Psoas muscle (tissue), 7 donors: ENCODE measurements at regions not wholly inside any gene's neighbourhood (a gene's known extent, or its start where the extent isn't known, plus 50 kb on each side); places are given as distances from the start of the nearest gene placed in this dataset.

Experiments
- ATAC-seq, 4 donors: fragments of 200-7000 bp; cut with Tn5 transposase; one replicate each; pipeline ENCODE4 v1.9.1; 2020; ENCODE audit warnings: moderate library complexity in 3 of 4, mild to moderate bottlenecking in 2 of 4
- DNase-seq, 2 donors: peaks; one replicate each; pipeline ENCODE4 v3.0.0-alpha.2; 2020
- H3K27ac ChIP-seq: fragments of 200-600 bp; one replicate; pipeline ENCODE4 v1.8.0; 2022
- H3K27me3 ChIP-seq, 3 donors: fragments of 200-600 bp in 1 of 3; one replicate each; pipeline versions ENCODE4 v1.6.1 to v1.8.0; 2013 to 2022; ENCODE audit warnings: low read length in 2 of 3, mild to moderate bottlenecking in 2 of 3, moderate library complexity in 1 of 3; ENCODE audit not compliant: insufficient read depth in 3 of 3
- H3K36me3 ChIP-seq, 2 donors: fragments of 200-600 bp in 1 of 2; one replicate each; pipeline versions ENCODE4 v1.6.1 to v1.8.0; 2013 to 2022; ENCODE audit warnings: low read depth in 1 of 2, mild to moderate bottlenecking in 1 of 2, moderate library complexity in 1 of 2; ENCODE audit not compliant: insufficient read depth in 1 of 2
- H3K4me1 ChIP-seq: fragments of 200-600 bp; one replicate; pipeline ENCODE4 v1.8.0; 2022
- H3K4me3 ChIP-seq: fragments of 200-600 bp; one replicate; pipeline ENCODE4 v1.8.0; 2022; ENCODE audit warnings: mild to moderate bottlenecking
- H3K9me3 ChIP-seq: fragments of 200-600 bp; one replicate; pipeline ENCODE4 v1.8.0; 2022
- CTCF ChIP-seq: fragments of 200-600 bp; IDR thresholded peaks from one replicate; pipeline ENCODE4 v1.8.0; 2022; ENCODE audit warnings: antibody characterized with exemption
- WGBS, 3 donors: extraction: QIAGEN DNeasy Blood & Tissue Kit; methylation state at CpG; one replicate each; pipeline versions ENCODE4 v1.1.6 to v1.1.7; 2013; 5-methylcytosine and 5-hydroxymethylcytosine counted together
- intact Hi-C, 2 donors: fragments of 100-400 bp; cut with DNase I; formaldehyde crosslinking; loops; one replicate each; pipeline versions ENCODE4 v1.11.0 to v1.14.2; 2022
- donor health status: healthy with polysubstance abuse.
- donor health status: DM: no; HTN: no; CAD: no; lungs with moderate emphysema.
- donor health status: Bipolar disorder and iron deficiency.
- donor health status: healthy.
- donor health status: DM: yes; HTN: yes; CAD: no.
- donor health status: DM: no; HTN: no; CAD: no.
- donor health status: DM: yes; HTN: yes; CAD: no.

GRCh38 chr4:28232376-28232775 is 1371.7 kb downstream of the STIM2 start:
- no peaks in the 10 kb centered on the region for H3K4me1 ChIP-seq
- H3K36me3 ChIP-seq = no peaks in the 10 kb centered on the region
- H3K27me3 ChIP-seq = no peaks in the 10 kb centered on the region
- no peak for ATAC-seq
- 75 to 81% (median 77%) methylated on average over 2 of the region's 2 CpGs for WGBS, 3 donors
- intact Hi-C loops = no loop called here
- H3K4me3 ChIP-seq = no peak overlapping the region
- TF ChIP-seq CTCF = no peak
- DNase-seq = no peak
- H3K27ac ChIP-seq = no peak overlapping the region
- H3K9me3 ChIP-seq = no peaks in the 10 kb centered on the region

GRCh38 chr4:28232951-28233350 is 1372.3 kb downstream of the STIM2 start:
- intact Hi-C loops = no loop called here
- Histone ChIP-seq H3K27me3 (no peaks in the 10 kb centered on the region), H3K4me1 (no peaks in the 10 kb centered on the region), H3K27ac (no peak overlapping the region), H3K36me3 (no peaks in the 10 kb centered on the region), H3K4me3 (no peak overlapping the region), H3K9me3 (no peaks in the 10 kb centered on the region)
- DNase-seq = no peak
- TF ChIP-seq CTCF = no peak
- WGBS, 3 donors = 76 to 88% (median 85%) methylated on average over 1 of the region's 1 CpG
- ATAC-seq = no peak

DNA sequence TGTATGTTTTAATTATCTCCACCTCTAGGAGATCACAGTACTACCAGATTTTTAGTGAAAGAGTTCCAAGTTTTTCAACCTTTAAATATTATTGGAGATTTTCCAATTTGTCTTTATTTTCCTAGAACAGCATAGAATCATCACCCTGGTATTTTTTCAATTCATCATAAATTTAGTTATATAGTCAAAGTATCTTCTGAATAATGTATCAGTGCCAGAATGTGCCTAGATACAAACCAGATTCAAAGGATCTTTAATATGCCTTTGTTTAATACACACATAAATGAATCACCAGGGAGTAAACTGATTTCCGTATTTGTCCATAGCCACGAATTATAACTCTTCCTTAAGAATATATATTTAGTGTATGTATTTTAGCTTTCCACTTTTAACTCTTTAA is 1373.1 kb downstream of the STIM2 start:
- H3K27ac ChIP-seq = no peak overlapping the region
- ATAC-seq = no peak
- H3K36me3 ChIP-seq = no peaks in the 10 kb centered on the region
- no peak for TF ChIP-seq CTCF
- H3K4me3 ChIP-seq = no peak overlapping the region
- WGBS, 3 donors = 65 to 73% (median 67%) methylated on average over 2 of the region's 2 CpGs
- no peaks in the 10 kb centered on the region for H3K27me3 ChIP-seq
- no peaks in the 10 kb centered on the region for H3K9me3 ChIP-seq
- intact Hi-C loops = no loop called here
- no peaks in the 10 kb centered on the region for H3K4me1 ChIP-seq
- no peak for DNase-seq

DNA sequence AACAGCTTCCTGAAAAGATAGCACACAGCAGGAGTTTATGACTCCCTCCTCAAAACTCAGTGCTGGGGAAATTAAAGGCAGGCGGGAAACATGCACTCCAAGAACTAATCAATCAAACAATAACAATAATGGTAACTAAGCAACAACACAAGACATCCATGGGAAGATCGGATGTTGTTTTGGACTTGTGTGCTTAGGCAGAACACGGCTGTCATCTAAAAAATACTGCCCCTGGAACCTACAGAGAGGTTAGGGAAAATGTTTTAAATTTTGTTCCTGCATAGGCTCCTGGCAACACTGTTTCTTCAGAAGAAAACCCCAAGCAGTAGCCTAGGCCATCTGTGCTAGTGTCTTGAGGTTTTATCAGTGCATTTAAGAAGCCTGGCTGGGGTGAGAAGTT is 1378.2 kb downstream of the STIM2 start:
- DNase-seq (no peak), ATAC-seq (no peak)
- intact Hi-C loops = no loop called here
- Histone ChIP-seq H3K36me3 (no peaks in the 10 kb centered on the region), H3K4me3 (no peak overlapping the region), H3K9me3 (no peaks in the 10 kb centered on the region), H3K27ac (no peak overlapping the region), H3K27me3 (no peaks in the 10 kb centered on the region), H3K4me1 (no peaks in the 10 kb centered on the region)
- WGBS, 3 donors = 30 to 41% (median 34%) methylated on average over 3 of the region's 3 CpGs
- no peak for TF ChIP-seq CTCF

GRCh38 chr4:28241021-28241420 is 1380.4 kb downstream of the STIM2 start:
- intact Hi-C loops = no loop called here
- H3K27ac ChIP-seq = no peak overlapping the region
- no peak for TF ChIP-seq CTCF
- ATAC-seq = no peak
- no peaks in the 10 kb centered on the region for H3K27me3 ChIP-seq
- 66 to 68% (median 66%) methylated on average over 2 of the region's 2 CpGs for WGBS, 3 donors
- no peak overlapping the region for H3K4me3 ChIP-seq
- H3K9me3 ChIP-seq = no peaks in the 10 kb centered on the region
- no peaks in the 10 kb centered on the region for H3K4me1 ChIP-seq
- H3K36me3 ChIP-seq = no peaks in the 10 kb centered on the region
- no peak for DNase-seq
